GM21390 (cell line): ENCODE measurements at regions not wholly inside any gene's neighbourhood (a gene's known extent, or its start where the extent isn't known, plus 50 kb on each side); places are given as distances from the start of the nearest gene placed in this dataset.

ENCODE experiments used
- ATAC-seq: cut with Tn5 transposase; IDR thresholded peaks from one replicate; pipeline ENCODE4 v1.9.1; 2021; ENCODE audit not compliant: unreplicated experiment

- ATAC-seq, result no peak
Measured at GRCh38 chr12:28104903-28105864, 85.1 kb upstream of the CCDC91 start.

- no peak for ATAC-seq
Measured at GRCh38 chr12:28107679-28108078, 82.6 kb upstream of the CCDC91 start.

GRCh38 chr12:28108599-28108998 lies 81.7 kb upstream of the CCDC91 start:
- no peak for ATAC-seq

GRCh38 chr12:28110329-28110728 lies 79.9 kb upstream of the CCDC91 start:
- no peak for ATAC-seq

GRCh38 chr12:28114488-28114887 lies 75.8 kb upstream of the CCDC91 start:
- ATAC-seq, result no peak

- no peak for ATAC-seq
Measured at GRCh38 chr12:28121433-28121832, 68.8 kb upstream of the CCDC91 start.

- no peak for ATAC-seq
Measured at GRCh38 chr12:28121899-28122655, 68.2 kb upstream of the CCDC91 start.

- ATAC-seq, result no peak
Measured at GRCh38 chr12:28122756-28123155, 67.5 kb upstream of the CCDC91 start.

- no peak for ATAC-seq
Measured at GRCh38 chr12:28127455-28127854, 62.8 kb upstream of the CCDC91 start.

- no peak for ATAC-seq
Measured at GRCh38 chr12:28129031-28129430, 61.2 kb upstream of the CCDC91 start.

- no peak for ATAC-seq
Measured at GRCh38 chr12:28130234-28130624, 60.0 kb upstream of the CCDC91 start.

- no peak for ATAC-seq
Measured at GRCh38 chr12:28130625-28131598, 59.3 kb upstream of the CCDC91 start.

GRCh38 chr12:28132398-28132797 lies 57.9 kb upstream of the CCDC91 start:
- ATAC-seq, result no peak

- ATAC-seq, result no peak
Measured at GRCh38 chr12:28135801-28136439, 54.3 kb upstream of the CCDC91 start.

GRCh38 chr12:28137414-28137813 lies 52.8 kb upstream of the CCDC91 start:
- no peak for ATAC-seq

- no peak for ATAC-seq
Measured at GRCh38 chr12:28140404-28140803, 49.9 kb upstream of the CCDC91 start.
